WTC11 (cell line): ENCODE measurements at regions not wholly inside any gene's neighbourhood (a gene's known extent, or its start where the extent isn't known, plus 50 kb on each side); places are given as distances from the start of the nearest gene placed in this dataset.

Experiments
- ATAC-seq: fragments of 200-7000 bp; cut with Tn5 transposase; 2 replicates; pipeline ENCODE4 v1.10.0; 2021; ENCODE audit warnings: mild to moderate bottlenecking, moderate library complexity
- CTCF ChIA-PET: fragments of 300-600 bp; sonication (Branson Sonifier 250); formaldehyde crosslinking; loops from one replicate; lab custom pipeline; 2021; ENCODE audit warnings: antibody characterized with exemption; lab: Charles Lee
- POLR2A ChIA-PET: fragments of 350-600 bp; sonication (Branson Sonifier 250); formaldehyde crosslinking; loops from one replicate; lab custom pipeline; 2021; ENCODE audit warnings: antibody characterized with exemption; lab: Charles Lee
- DNase-seq: peaks from one replicate; pipeline ENCODE4 v3.0.0; 2021; ENCODE audit warnings: low spot score
- H3K27ac Mint-ChIP-seq: 2 replicates; pipeline ENCODE4 v1.8.0; 2021; ENCODE audit warnings: mixed read lengths
- H3K27me3 Mint-ChIP-seq: 2 replicates; pipeline ENCODE4 v1.8.0; 2021; ENCODE audit warnings: low read depth, mild to moderate bottlenecking, moderate library complexity, mixed read lengths
- H3K36me3 Mint-ChIP-seq: 2 replicates; pipeline ENCODE4 v1.8.0; 2021; ENCODE audit warnings: mixed read lengths
- H3K4me1 Mint-ChIP-seq: 2 replicates; pipeline ENCODE4 v1.8.0; 2022; ENCODE audit warnings: mixed read lengths
- H3K4me3 Mint-ChIP-seq: 2 replicates; pipeline ENCODE4 v1.8.0; 2021; ENCODE audit warnings: mild to moderate bottlenecking, moderate library complexity, mixed read lengths
- H3K9me3 Mint-ChIP-seq: 2 replicates; pipeline ENCODE4 v1.8.0; 2021; ENCODE audit warnings: mixed read lengths
- ARID4B ChIP-seq: sonication (generic); formaldehyde crosslinking; IDR thresholded peaks from 2 replicates; pipeline ENCODE4 v1.8.0; 2023; ENCODE audit warnings: missing genetic modification reagents, mild to moderate bottlenecking, borderline replicate concordance
- E2F1 ChIP-seq: sonication (generic); formaldehyde crosslinking; IDR thresholded peaks from 2 replicates; pipeline ENCODE4 v1.8.0; 2022; ENCODE audit warnings: mild to moderate bottlenecking, missing genetic modification reagents
- ERG ChIP-seq: fragments of 250-450 bp; sonication (Bioruptor Pico); IDR thresholded peaks from 2 replicates; pipeline ENCODE4 v1.8.0; 2021; ENCODE audit warnings: mild to moderate bottlenecking
- FOXK1 ChIP-seq: sonication (generic); formaldehyde crosslinking; IDR thresholded peaks from 2 replicates; pipeline ENCODE4 v1.8.0; 2022; ENCODE audit warnings: mild to moderate bottlenecking, moderate library complexity, missing genetic modification reagents
- IRF2 ChIP-seq: sonication (generic); formaldehyde crosslinking; IDR thresholded peaks from 2 replicates; pipeline ENCODE4 v1.8.0; 2022; ENCODE audit warnings: low read depth, missing genetic modification reagents, borderline replicate concordance
- JAZF1 ChIP-seq: fragments of 250-450 bp; sonication (Bioruptor Pico); IDR thresholded peaks from 2 replicates; pipeline ENCODE4 v1.9.0; 2021; ENCODE audit warnings: moderate library complexity, mild to moderate bottlenecking, inconsistent platforms
- JUN ChIP-seq: sonication (generic); formaldehyde crosslinking; IDR thresholded peaks from 2 replicates; pipeline ENCODE4 v1.8.0; 2023; ENCODE audit warnings: mild to moderate bottlenecking, missing genetic modification reagents
- KAT7 ChIP-seq: sonication (generic); formaldehyde crosslinking; IDR thresholded peaks from 2 replicates; pipeline ENCODE4 v1.8.1; 2023; ENCODE audit warnings: missing genetic modification reagents, mild to moderate bottlenecking, borderline replicate concordance
- NR2C2 ChIP-seq: sonication (generic); formaldehyde crosslinking; IDR thresholded peaks from 2 replicates; pipeline ENCODE4 v1.8.0; 2022; ENCODE audit warnings: mild to moderate bottlenecking, missing genetic modification reagents
- NR3C1 ChIP-seq: sonication (generic); formaldehyde crosslinking; conservative IDR thresholded peaks from 2 replicates; pipeline ENCODE4 v1.8.1; 2023; ENCODE audit warnings: low read depth, mild to moderate bottlenecking, missing genetic modification reagents
- PREB ChIP-seq: sonication (generic); formaldehyde crosslinking; IDR thresholded peaks from 2 replicates; pipeline ENCODE4 v1.8.1; 2022; ENCODE audit warnings: mild to moderate bottlenecking, missing genetic modification reagents, moderate library complexity, borderline replicate concordance
- RORB ChIP-seq: fragments of 250-450 bp; sonication (Bioruptor Pico); IDR thresholded peaks from 2 replicates; pipeline ENCODE4 v1.9.0; 2021; ENCODE audit warnings: mild to moderate bottlenecking
- SMAD3 ChIP-seq: sonication (generic); formaldehyde crosslinking; IDR thresholded peaks from 2 replicates; pipeline ENCODE4 v1.8.0; 2022; ENCODE audit warnings: missing genetic modification reagents, mild to moderate bottlenecking, borderline replicate concordance
- SMAD4 ChIP-seq: sonication (generic); formaldehyde crosslinking; IDR thresholded peaks from 2 replicates; pipeline ENCODE4 v1.8.0; 2022; ENCODE audit warnings: mild to moderate bottlenecking, missing genetic modification reagents
- TCF7 ChIP-seq: sonication (generic); formaldehyde crosslinking; IDR thresholded peaks from 2 replicates; pipeline ENCODE4 v1.8.0; 2022; ENCODE audit warnings: mild to moderate bottlenecking, low read depth, missing genetic modification reagents, moderate library complexity
- TEAD1 ChIP-seq: sonication (generic); formaldehyde crosslinking; IDR thresholded peaks from 2 replicates; pipeline ENCODE4 v1.8.0; 2022; ENCODE audit warnings: mild to moderate bottlenecking, missing genetic modification reagents
- TP53 ChIP-seq: sonication (generic); formaldehyde crosslinking; IDR thresholded peaks from 2 replicates; pipeline ENCODE4 v1.8.1; 2023; ENCODE audit warnings: mild to moderate bottlenecking, missing genetic modification reagents
- ZBTB21 ChIP-seq: sonication (generic); formaldehyde crosslinking; IDR thresholded peaks from 2 replicates; pipeline ENCODE4 v1.8.1; 2023; ENCODE audit warnings: mild to moderate bottlenecking, missing genetic modification reagents, borderline replicate concordance
- ZBTB43 ChIP-seq: sonication (generic); formaldehyde crosslinking; IDR thresholded peaks from 2 replicates; pipeline ENCODE4 v1.8.1; 2023; ENCODE audit warnings: mild to moderate bottlenecking, missing genetic modification reagents
- ZMAT4 ChIP-seq: fragments of 250-450 bp; sonication (Bioruptor Pico); IDR thresholded peaks from 2 replicates; pipeline ENCODE4 v1.9.0; 2021; ENCODE audit warnings: mild to moderate bottlenecking
- ZNF317 ChIP-seq: sonication (generic); formaldehyde crosslinking; IDR thresholded peaks from 2 replicates; pipeline ENCODE4 v1.8.1; 2023; ENCODE audit warnings: low read depth, mild to moderate bottlenecking, moderate library complexity, missing genetic modification reagents, borderline replicate concordance
- ZNF423 ChIP-seq: fragments of 250-450 bp; sonication (Bioruptor Pico); IDR thresholded peaks from 2 replicates; pipeline ENCODE4 v2.1.2; 2022; ENCODE audit warnings: mild to moderate bottlenecking, moderate library complexity
- ZNF671 ChIP-seq: fragments of 250-450 bp; sonication (Bioruptor Pico); IDR thresholded peaks from 2 replicates; pipeline ENCODE4 v1.8.0; 2021; ENCODE audit warnings: mild to moderate bottlenecking

- no peak for ATAC-seq
- POLR2A ChIA-PET = no interaction called here
- TF ChIP-seq ARID4B (CRISPR knock-in tag) = no peak
- no peak for TF ChIP-seq JAZF1 (CRISPR knock-in tag)
- no peak for TF ChIP-seq JUN
- TF ChIP-seq RORB (CRISPR knock-in tag) = no peak
- TF ChIP-seq ZMAT4 (CRISPR knock-in tag) = no peak
- TF ChIP-seq TEAD1 (CRISPR knock-in tag) = no peak
- TF ChIP-seq KAT7 = no peak
- no peak for TF ChIP-seq IRF2
- no peak for TF ChIP-seq ZNF423 (CRISPR knock-in tag)
- no peak for TF ChIP-seq ERG (CRISPR knock-in tag)
- no peak for TF ChIP-seq NR2C2 (CRISPR knock-in tag)
- no peak for TF ChIP-seq SMAD4 (CRISPR knock-in tag)
- no peak for TF ChIP-seq ZBTB21
- TF ChIP-seq TP53 = no peak
- Mint-ChIP-seq H3K4me1 (no peaks in the 10 kb centered on the region), H3K27me3 (no peaks in the 10 kb centered on the region), H3K27ac (no peak overlapping the region), H3K36me3 (no peaks in the 10 kb centered on the region), H3K9me3 (no peaks in the 10 kb centered on the region), H3K4me3 (no peak overlapping the region)
- CTCF ChIA-PET = no interaction called here
- DNase-seq = no peak
Observed at GRCh38 chr16:54216688-54217087, 69.9 kb downstream of the IRX3 start.

GRCh38 chr16:54216268-54216667 is 70.3 kb downstream of the IRX3 start:
- Mint-ChIP-seq H3K9me3 (no peaks in the 10 kb centered on the region), H3K4me3 (no peak overlapping the region), H3K36me3 (no peaks in the 10 kb centered on the region), H3K27me3 (no peaks in the 10 kb centered on the region), H3K27ac (no peak overlapping the region), H3K4me1 (peaks cover 1% of the 10 kb centered on the region; the same call in 1 of the 2 replicates)
- ATAC-seq (no peak), DNase-seq (no peak)
- TF ChIP-seq NR2C2 (CRISPR knock-in tag) (no peak), FOXK1 (CRISPR knock-in tag) (no peak), E2F1 (no peak), KAT7 (no peak), ZBTB43 (no peak), SMAD3 (CRISPR knock-in tag) (no peak), ZBTB21 (no peak), ZNF671 (CRISPR knock-in tag) (no peak), TCF7 (CRISPR knock-in tag) (no peak), ARID4B (CRISPR knock-in tag) (no peak), NR3C1 (CRISPR knock-in tag) (no peak), ZNF317 (CRISPR knock-in tag) (no peak), PREB (CRISPR knock-in tag) (no peak)
- ChIA-PET POLR2A (no interaction called here), CTCF (no interaction called here)
